GM12878 (cell line): ENCODE measurements at regions not wholly inside any gene's neighbourhood (a gene's known extent, or its start where the extent isn't known, plus 50 kb on each side); places are given as distances from the start of the nearest gene placed in this dataset.

Experiments
- ATAC-seq: fragments of 200-7000 bp; cut with Tn5 transposase; 3 replicates; pipeline ENCODE4 v1.9.1; 2020; ENCODE audit warnings: mild to moderate bottlenecking, moderate library complexity
- BruUV-seq: library from RNA; stranded (reverse); fragments of 400-500 nt; replicated peaks from 2 replicates; lab custom pipeline; 2021; lab: Mats Ljungman, UMichigan
- CTCF ChIA-PET: fragments of 300-600 bp; sonication (Branson Sonifier 250); formaldehyde crosslinking; extraction: SDS; loops from one replicate; lab custom pipeline; 2021; ENCODE audit warnings: inconsistent platforms; lab: Yijun Ruan, JAX
- POLR2A ChIA-PET: fragments of 350-600 bp; formaldehyde crosslinking; extraction: SDS; loops from one replicate; lab custom pipeline; 2021; ENCODE audit warnings: inconsistent platforms; lab: Charles Lee
- RAD21 ChIA-PET: fragments of 300-600 bp; sonication (Branson Sonifier 250); formaldehyde crosslinking; loops from one replicate; lab custom pipeline; 2023; ENCODE audit warnings: antibody characterized with exemption; ENCODE audit not compliant: unreplicated experiment; lab: Charles Lee
- SMC1A ChIA-PET: fragments of 300-600 bp; sonication (Branson Sonifier 250); formaldehyde crosslinking; loops from one replicate; lab custom pipeline; 2023; ENCODE audit not compliant: unreplicated experiment, uncharacterized antibody; lab: Charles Lee
- DNase-seq: peaks from one replicate; pipeline ENCODE4 v3.0.0-alpha.2; 2011; ENCODE audit warnings: low read depth, low spot score
- FAIRE-seq: peaks from 3 replicates; lab custom pipeline; 2011; peaks lifted over from hg19 to GRCh38; lab: Jason Lieb, UNC
- H2AFZ ChIP-seq: 2 replicates; pipeline ENCODE4 v1.6.0; 2011; ENCODE audit warnings: low read depth, low read length, control low read depth; ENCODE audit not compliant: control insufficient read depth
- H3K27ac ChIP-seq: 2 replicates; pipeline ENCODE4 v1.5.1; 2011; ENCODE audit warnings: control low read depth; ENCODE audit not compliant: control insufficient read depth, insufficient read depth
- H3K27me3 ChIP-seq, 2 experiments: replicated peaks in 1 of 2; 2 replicates each; pipeline versions ENCODE4 v1.6.0 to v1.6.1; 2011; ENCODE audit warnings: low read length in 1 of 2; ENCODE audit not compliant: control insufficient read depth in 2 of 2, insufficient read depth in 2 of 2
- H3K36me3 ChIP-seq, 2 experiments: 2 replicates each; pipeline ENCODE4 v1.5.1; 2011; ENCODE audit warnings: low read length in 1 of 2; ENCODE audit not compliant: control insufficient read depth in 2 of 2, insufficient read depth in 2 of 2
- H3K4me1 ChIP-seq: 2 replicates; pipeline ENCODE4 v1.6.1; 2011; ENCODE audit warnings: mild to moderate bottlenecking, low read length, moderate library complexity, mixed read lengths; ENCODE audit not compliant: control insufficient read depth, insufficient read depth
- H3K4me2 ChIP-seq: 2 replicates; pipeline ENCODE4 v1.6.0; 2011; ENCODE audit warnings: control low read depth; ENCODE audit not compliant: control insufficient read depth, insufficient read depth
- H3K4me3 ChIP-seq: fragments of 200-600 bp; sonication (generic); 2 replicates; pipeline ENCODE4 v1.5.1; 2016
- H3K79me2 ChIP-seq: 2 replicates; pipeline ENCODE4 v1.6.0; 2011; ENCODE audit warnings: low read length; ENCODE audit not compliant: control insufficient read depth, insufficient read depth
- H3K9ac ChIP-seq: 2 replicates; pipeline ENCODE4 v1.8.0; 2011; ENCODE audit warnings: low read length, control low read depth, mixed read lengths; ENCODE audit not compliant: control insufficient read depth, insufficient read depth
- H3K9me3 ChIP-seq: replicated peaks from 3 replicates; pipeline ENCODE4 v1.5.1; 2011; ENCODE audit warnings: mild to moderate bottlenecking, low read length; ENCODE audit not compliant: control insufficient read depth, insufficient read depth
- H4K20me1 ChIP-seq: 2 replicates; pipeline ENCODE4 v1.6.0; 2011; ENCODE audit not compliant: control insufficient read depth, insufficient read depth
- EGR1 ChIP-seq, 2 experiments: IDR thresholded peaks; 1 replicate in 1 of 2; 2 replicates in 1 of 2; pipeline ENCODE4 v1.6.1; 2011 to 2012; ENCODE audit warnings: low read depth in 2 of 2, low read length in 2 of 2, borderline replicate concordance in 1 of 2, mild to moderate bottlenecking in 1 of 2, moderate library complexity in 1 of 2
- ESRRA ChIP-seq: IDR thresholded peaks from 2 replicates; pipeline ENCODE4 v1.6.1; 2012; ENCODE audit warnings: mild to moderate bottlenecking, low read length, improper control_type of control experiment
- FOXK2 ChIP-seq: fragments of 450-650 bp; IDR thresholded peaks from 2 replicates; pipeline ENCODE4 v1.6.1; 2017; ENCODE audit warnings: mild to moderate bottlenecking, moderate library complexity
- HSF1 ChIP-seq: fragments of 150-350 bp; IDR thresholded peaks from 2 replicates; pipeline ENCODE4 v1.6.1; 2014; ENCODE audit warnings: mild to moderate bottlenecking, low read depth, low read length
- IKZF1 ChIP-seq: fragments of 450-650 bp; conservative IDR thresholded peaks from 2 replicates; pipeline ENCODE4 v1.6.1; 2017; ENCODE audit warnings: antibody characterized with exemption, mild to moderate bottlenecking
- IKZF2 ChIP-seq, 2 experiments: fragments of 450-650 bp; IDR thresholded peaks; 2 replicates each; pipeline ENCODE4 v1.6.1; 2017; ENCODE audit warnings: mild to moderate bottlenecking in 2 of 2, moderate library complexity in 2 of 2
- KLF5 ChIP-seq: fragments of 450-650 bp; IDR thresholded peaks from 2 replicates; pipeline ENCODE4 v1.6.1; 2014; ENCODE audit warnings: mild to moderate bottlenecking; ENCODE audit not compliant: partially characterized antibody
- SUPT20H ChIP-seq: IDR thresholded peaks from 2 replicates; pipeline ENCODE4 v1.6.1; 2011; ENCODE audit warnings: low read depth, mild to moderate bottlenecking, low read length, moderate library complexity, borderline replicate concordance; ENCODE audit not compliant: control insufficient read depth
- ZBTB4 ChIP-seq: fragments of 450-650 bp; formaldehyde crosslinking; IDR thresholded peaks from 2 replicates; pipeline ENCODE4 v1.4.0; 2022; ENCODE audit warnings: mild to moderate bottlenecking, moderate library complexity
- ZBTB40 ChIP-seq: fragments of 450-650 bp; IDR thresholded peaks from 2 replicates; pipeline ENCODE4 v1.6.1; 2016; ENCODE audit warnings: mild to moderate bottlenecking, moderate library complexity, borderline replicate concordance
- ZNF274 ChIP-seq: IDR thresholded peaks from one replicate; pipeline ENCODE4 v1.8.0; 2011; ENCODE audit not compliant: insufficient read length, insufficient read depth
- WGBS: methylation state at CpG from one replicate; pipeline ENCODE4 v1.1.6; 2016; ENCODE audit warnings: low lambda C conversion rate; ENCODE audit not compliant: insufficient replicate concordance, insufficient coverage; ENCODE audit errors: missing lambda C conversion rate; 5-methylcytosine and 5-hydroxymethylcytosine counted together
- in situ Hi-C: fragments of 300-500 bp; cut with MboI; formaldehyde crosslinking; loops from 9 replicates; pipeline ENCODE4 v1.14.3; 2018; ENCODE audit warnings: mixed read lengths
- intact Hi-C: fragments of 100-400 bp; cut with micrococcal nuclease; formaldehyde crosslinking; loops from one replicate; pipeline ENCODE4 v1.14.2; 2022; ENCODE audit not compliant: unreplicated experiment
- TF ChIP-seq, protein P1 (sequence below): IDR thresholded peaks from 2 replicates; pipeline ENCODE4 v1.6.1; 2012; ENCODE audit warnings: low read length, inconsistent platforms

DNA sequence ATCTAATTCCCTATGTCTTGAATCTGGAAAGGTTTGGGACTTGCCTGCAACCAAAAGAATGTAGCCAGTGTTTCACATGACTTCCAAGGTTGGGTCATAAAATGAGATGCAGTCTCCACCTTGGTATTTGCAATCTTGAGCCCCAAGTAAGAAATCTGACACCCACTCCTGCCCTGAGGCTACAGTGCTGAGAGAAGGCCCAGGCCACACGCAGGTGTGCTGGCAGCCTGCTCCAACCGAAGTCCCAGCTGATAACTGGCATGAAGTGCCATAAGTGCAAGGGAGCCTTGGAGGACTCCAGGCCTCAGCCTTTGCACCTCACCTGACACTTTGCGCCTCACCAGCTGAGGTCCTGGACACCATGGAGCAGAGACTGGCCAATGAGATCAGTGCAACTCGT, 182.7 kb downstream of the ANAPC1 start:
- no peak overlapping the region for H3K4me2 ChIP-seq
- H3K4me3 ChIP-seq, result no peak overlapping the region
- peaks cover under 1% of the 10 kb centered on the region; the same call in 1 of the 3 replicates for H3K9me3 ChIP-seq
- CTCF ChIA-PET, result interaction anchor here (0.7 to 2.0 kb wide), 4 partner anchors 9 to 889 kb away, joined by 3 to 6 read pairs (median 4); no protein-coding TSS in a partner anchor
- SMC1A ChIA-PET, result interaction anchor here (0.6 to 2.1 kb wide), 2 partner anchors 11 to 44 kb away, joined by 3 to 5 read pairs; no protein-coding TSS in a partner anchor
- WGBS, result 41% methylated on average over 4 of the region's 4 CpGs
- no peaks in the 10 kb centered on the region for H4K20me1 ChIP-seq
- no peak overlapping the region for H3K27ac ChIP-seq
- RAD21 ChIA-PET, result no interaction called here
- BruUV-seq, result no TSS peak
- no peaks in the 10 kb centered on the region for H3K27me3 ChIP-seq
- no peak overlapping the region for H2AFZ ChIP-seq
- in situ Hi-C loops (loop anchor here (10.0 to 25.0 kb wide), 3 partner anchors 214 to 889 kb away; no protein-coding TSS in a partner anchor), intact Hi-C loops (no loop called here)
- H3K9ac ChIP-seq, result no peak overlapping the region
- DNase-seq (no peak), ATAC-seq (no peak), FAIRE-seq (no peak)
- no peaks in the 10 kb centered on the region for H3K79me2 ChIP-seq
- H3K36me3 ChIP-seq, result no peaks in the 10 kb centered on the region
- H3K4me1 ChIP-seq, result peaks cover 16% of the 10 kb centered on the region
- POLR2A ChIA-PET, result no interaction called here
- no peak for TF ChIP-seq EGR1 (IDR thresholded peaks at IDR 0.05; ENCODE audit: borderline replicate concordance in 1 of 2, low read depth in 2 of 2, low read length in 2 of 2)
- TF ChIP-seq KLF5, result no peak
- no peak for TF ChIP-seq SUPT20H
- no peak for TF ChIP-seq IKZF2 (IDR thresholded peaks at IDR 0.05)
- no peak for TF ChIP-seq ZNF274
- TF ChIP-seq ZBTB4 (CRISPR knock-in tag), result no peak
- no peak for TF ChIP-seq ESRRA
- TF ChIP-seq, protein P1, sequence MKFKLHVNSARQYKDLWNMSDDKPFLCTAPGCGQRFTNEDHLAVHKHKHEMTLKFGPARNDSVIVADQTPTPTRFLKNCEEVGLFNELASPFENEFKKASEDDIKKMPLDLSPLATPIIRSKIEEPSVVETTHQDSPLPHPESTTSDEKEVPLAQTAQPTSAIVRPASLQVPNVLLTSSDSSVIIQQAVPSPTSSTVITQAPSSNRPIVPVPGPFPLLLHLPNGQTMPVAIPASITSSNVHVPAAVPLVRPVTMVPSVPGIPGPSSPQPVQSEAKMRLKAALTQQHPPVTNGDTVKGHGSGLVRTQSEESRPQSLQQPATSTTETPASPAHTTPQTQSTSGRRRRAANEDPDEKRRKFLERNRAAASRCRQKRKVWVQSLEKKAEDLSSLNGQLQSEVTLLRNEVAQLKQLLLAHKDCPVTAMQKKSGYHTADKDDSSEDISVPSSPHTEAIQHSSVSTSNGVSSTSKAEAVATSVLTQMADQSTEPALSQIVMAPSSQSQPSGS, result no peak
- TF ChIP-seq HSF1, result no peak
- TF ChIP-seq ZBTB40, result no peak
- no peak for TF ChIP-seq FOXK2
- TF ChIP-seq IKZF1, result no peak
